ENCODE measurements at regions not wholly inside any gene's neighbourhood (a gene's known extent, or its start where the extent isn't known, plus 50 kb on each side); places are given as distances from the start of the nearest gene placed in this dataset.

- no peaks in the 10 kb centered on the region for H3K9me2 ChIP-seq (ENCODE audit: insufficient read depth)
- in situ Hi-C loops (cut with MboI) = no loop called here
- no peaks in the 10 kb centered on the region for H3K4me1 ChIP-seq (ENCODE audit: insufficient read depth)
- no peaks in the 10 kb centered on the region for H3F3A ChIP-seq (ENCODE audit: insufficient read depth)
- no peak overlapping the region for H3K4me2 ChIP-seq (ENCODE audit: unreplicated experiment)
- H3K27ac ChIP-seq = no peak overlapping the region
- no peak for DNase-seq
- no peaks in the 10 kb centered on the region for H3K9me3 ChIP-seq (ENCODE audit: low read depth)
- no peak overlapping the region for H2AFZ ChIP-seq
- no peaks in the 10 kb centered on the region for H3K79me2 ChIP-seq (ENCODE audit: insufficient read depth)
- H3K9ac ChIP-seq = no peak overlapping the region
- TF ChIP-seq EZH2phosphoT487 (IDR thresholded peaks at IDR 0.05; ENCODE audit: insufficient read depth, low read depth) = no peak
- no peak for TF ChIP-seq EZH2 (IDR thresholded peaks at IDR 0.05; ENCODE audit: insufficient read depth, poor library complexity, severe bottlenecking)
- H3K36me3 ChIP-seq (ENCODE audit: low read depth) = no peaks in the 10 kb centered on the region
- H3K4me3 ChIP-seq = no peak overlapping the region
- 12 to 14% methylated on average over 6 of the region's 6 CpGs for whole genome bisulfite sequencing, 2 experiments (ENCODE audit: low coverage in 1 of 2, low lambda C conversion rate in 2 of 2, missing lambda C conversion rate in 2 of 2)
- no peaks in the 10 kb centered on the region for H3K27me3 ChIP-seq (replicated peaks; ENCODE audit: insufficient read depth)
- H4K20me1 ChIP-seq (ENCODE audit: insufficient read depth) = no peaks in the 10 kb centered on the region
These were observed 573.9 kb upstream of the CADM1 start for GRCh38 chr11:116078101-116078591.

GRCh38 chr11:116077092-116077491 lies 572.9 kb upstream of the CADM1 start:
- Histone ChIP-seq H3K9me2 (ENCODE audit: insufficient read depth) (no peaks in the 10 kb centered on the region), H3K36me3 (ENCODE audit: low read depth) (no peaks in the 10 kb centered on the region), H3K27me3 (replicated peaks; ENCODE audit: insufficient read depth) (no peaks in the 10 kb centered on the region), H3K9me3 (ENCODE audit: low read depth) (no peaks in the 10 kb centered on the region), H3K4me3 (no peak overlapping the region), H3K9ac (no peak overlapping the region), H3K27ac (no peak overlapping the region), H2AFZ (no peak overlapping the region), H4K20me1 (ENCODE audit: insufficient read depth) (no peaks in the 10 kb centered on the region), H3F3A (ENCODE audit: insufficient read depth) (no peaks in the 10 kb centered on the region), H3K79me2 (ENCODE audit: insufficient read depth) (no peaks in the 10 kb centered on the region), H3K4me2 (ENCODE audit: unreplicated experiment) (no peak overlapping the region), H3K4me1 (ENCODE audit: insufficient read depth) (no peaks in the 10 kb centered on the region)
- WGBS, 2 experiments (ENCODE audit: low coverage in 1 of 2, low lambda C conversion rate in 2 of 2, missing lambda C conversion rate in 2 of 2) = 19 to 26% methylated on average over 2 of the region's 2 CpGs
- no peak for DNase-seq
- TF ChIP-seq EZH2 (IDR thresholded peaks at IDR 0.05; ENCODE audit: insufficient read depth, poor library complexity, severe bottlenecking) (no peak), EZH2phosphoT487 (IDR thresholded peaks at IDR 0.05; ENCODE audit: insufficient read depth, low read depth) (no peak)
- in situ Hi-C loops (cut with MboI) = no loop called here

GRCh38 chr11:116073854-116074837 lies 569.9 kb upstream of the CADM1 start:
- DNase-seq = peak; percentile 4
- H4K20me1 ChIP-seq (ENCODE audit: insufficient read depth) = no peaks in the 10 kb centered on the region
- no peaks in the 10 kb centered on the region for H3K27me3 ChIP-seq (replicated peaks; ENCODE audit: insufficient read depth)
- no peak overlapping the region for H3K9ac ChIP-seq
- H3F3A ChIP-seq (ENCODE audit: insufficient read depth) = no peaks in the 10 kb centered on the region
- no peak overlapping the region for H2AFZ ChIP-seq
- H3K4me1 ChIP-seq (ENCODE audit: insufficient read depth) = no peaks in the 10 kb centered on the region
- no peaks in the 10 kb centered on the region for H3K79me2 ChIP-seq (ENCODE audit: insufficient read depth)
- TF ChIP-seq EZH2 (IDR thresholded peaks at IDR 0.05; ENCODE audit: insufficient read depth, poor library complexity, severe bottlenecking) = no peak
- TF ChIP-seq EZH2phosphoT487 (IDR thresholded peaks at IDR 0.05; ENCODE audit: insufficient read depth, low read depth) = no peak
- WGBS, 2 experiments (ENCODE audit: low coverage in 1 of 2, low lambda C conversion rate in 2 of 2, missing lambda C conversion rate in 2 of 2) = 7 to 9% methylated on average over 18 of the region's 18 CpGs
- no peak overlapping the region for H3K4me3 ChIP-seq
- no peak overlapping the region for H3K4me2 ChIP-seq (ENCODE audit: unreplicated experiment)
- H3K9me2 ChIP-seq (ENCODE audit: insufficient read depth) = no peaks in the 10 kb centered on the region
- H3K36me3 ChIP-seq (ENCODE audit: low read depth) = no peaks in the 10 kb centered on the region
- H3K27ac ChIP-seq = no peak overlapping the region
- no peaks in the 10 kb centered on the region for H3K9me3 ChIP-seq (ENCODE audit: low read depth)
- in situ Hi-C loops (cut with MboI) = no loop called here

GRCh38 chr11:116072601-116073410 lies 568.6 kb upstream of the CADM1 start:
- no peaks in the 10 kb centered on the region for H3K36me3 ChIP-seq (ENCODE audit: low read depth)

More at GRCh38 chr11:116072601-116073410, 568.6 kb upstream of the CADM1 start:
- Histone ChIP-seq H2AFZ (no peak overlapping the region), H3K9me3 (ENCODE audit: low read depth) (no peaks in the 10 kb centered on the region), H4K20me1 (ENCODE audit: insufficient read depth) (no peaks in the 10 kb centered on the region), H3K27me3 (replicated peaks; ENCODE audit: insufficient read depth) (no peaks in the 10 kb centered on the region), H3K9ac (no peak overlapping the region), H3K27ac (no peak overlapping the region), H3K4me1 (ENCODE audit: insufficient read depth) (no peaks in the 10 kb centered on the region), H3F3A (ENCODE audit: insufficient read depth) (no peaks in the 10 kb centered on the region), H3K4me3 (no peak overlapping the region), H3K79me2 (ENCODE audit: insufficient read depth) (no peaks in the 10 kb centered on the region), H3K4me2 (ENCODE audit: unreplicated experiment) (no peak overlapping the region), H3K9me2 (ENCODE audit: insufficient read depth) (no peaks in the 10 kb centered on the region)
- in situ Hi-C loops (cut with MboI) = no loop called here
- no peak for TF ChIP-seq EZH2 (IDR thresholded peaks at IDR 0.05; ENCODE audit: insufficient read depth, poor library complexity, severe bottlenecking)
- TF ChIP-seq EZH2phosphoT487 (IDR thresholded peaks at IDR 0.05; ENCODE audit: insufficient read depth, low read depth) = no peak
- 17 to 18% methylated on average over 15 to 16 of the region's 16 CpGs for WGBS, 2 experiments (ENCODE audit: low coverage in 1 of 2, low lambda C conversion rate in 2 of 2, missing lambda C conversion rate in 2 of 2)
- DNase-seq = no peak

All from GM23248 (cell line).